Adrenal gland (tissue), 5 donors: ENCODE measurements at regions not wholly inside any gene's neighbourhood (a gene's known extent, or its start where the extent isn't known, plus 50 kb on each side); places are given as distances from the start of the nearest gene placed in this dataset.

Source experiments
- CTCF ChIP-seq, 6 experiments: fragments of 450-650 bp in 4 of 6; fragments of 200-600 bp in 2 of 6; sonication (generic) in 1 of 6; IDR thresholded peaks; 1 replicate in 5 of 6; 2 replicates in 1 of 6; pipeline versions ENCODE4 v1.5.1 to v1.8.0; 2016 to 2021; ENCODE audit warnings: antibody characterized with exemption in 6 of 6, mild to moderate bottlenecking in 2 of 6, moderate library complexity in 1 of 6
- POLR2A ChIP-seq, 2 donors: fragments of 450-650 bp; IDR thresholded peaks; one replicate each; pipeline ENCODE4 v1.6.1; 2017; ENCODE audit warnings: antibody characterized with exemption in 2 of 2, mild to moderate bottlenecking in 2 of 2, moderate library complexity in 1 of 2
- donor health status: DM: no; HTN: no; CAD: no.

- TF ChIP-seq POLR2A (IDR thresholded peaks at IDR 0.05) = no peak
- TF ChIP-seq CTCF (IDR thresholded peaks at IDR 0.05) = no peak
Observed at GRCh38 chr18:37944700-37945270, 379.2 kb upstream of the CELF4 start.
